H1 (cell line): ENCODE measurements at regions not wholly inside any gene's neighbourhood (a gene's known extent, or its start where the extent isn't known, plus 50 kb on each side); places are given as distances from the start of the nearest gene placed in this dataset.

Experiments used
- ASH2L ChIP-seq: fragments of 200-600, 300-600 bp; sonication (generic); IDR thresholded peaks from one replicate; pipeline ENCODE4 v1.7.1; 2017; ENCODE audit warnings: low read length
- EZH2 ChIP-seq: fragments of 200-600 bp; sonication (generic); IDR thresholded peaks from 2 replicates; pipeline ENCODE4 v1.7.1; 2012; ENCODE audit warnings: low read depth, mild to moderate bottlenecking, moderate library complexity, low read length, inconsistent platforms; ENCODE audit not compliant: severe bottlenecking
- NRF1 ChIP-seq: IDR thresholded peaks from 2 replicates; pipeline ENCODE4 v1.6.1; 2011; ENCODE audit warnings: mild to moderate bottlenecking, low read depth, low read length, improper control_type of control experiment
- PHF8 ChIP-seq: fragments of 200-600 bp; sonication (generic); conservative IDR thresholded peaks from 2 replicates; pipeline ENCODE4 v1.7.1; 2012; ENCODE audit warnings: low read depth, mild to moderate bottlenecking, inconsistent platforms, low read length, moderate library complexity
- RFX5 ChIP-seq: IDR thresholded peaks from 2 replicates; pipeline ENCODE4 v1.6.1; 2011; ENCODE audit warnings: low read depth, low read length, improper control_type of control experiment, borderline replicate concordance

- TF ChIP-seq PHF8 (no peak), NRF1 (no peak), ASH2L (no peak), EZH2 (no peak), RFX5 (no peak)
- TF ChIP-seq, all 59 proteins: peak for 0
Observed at GRCh38 chr5:128632264-128632663, 94.2 kb upstream of the FBN2 start (continued).
